ENCODE measurements at regions not wholly inside any gene's neighbourhood (a gene's known extent, or its start where the extent isn't known, plus 50 kb on each side); places are given as distances from the start of the nearest gene placed in this dataset.

GRCh38 chr12:131312793-131313545 is 359.3 kb downstream of the ADGRD1 start:
- Histone ChIP-seq H3K9me3 (ENCODE audit: control insufficient read depth, low read depth, low read length) (peaks cover 9% of the 10 kb centered on the region), H3K27me3 (ENCODE audit: control insufficient read depth, extremely low read depth, insufficient read depth, low read length) (no peaks in the 10 kb centered on the region), H3K4me2 (ENCODE audit: control insufficient read depth, extremely low read depth, insufficient read depth, low read depth, low read length) (no peak overlapping the region), H4K20me1 (ENCODE audit: control insufficient read depth, extremely low read depth, insufficient read depth, low read length) (no peaks in the 10 kb centered on the region), H3K27ac (ENCODE audit: control insufficient read depth, insufficient read depth, low read length) (no peak overlapping the region), H3K9ac (ENCODE audit: control insufficient read depth, extremely low read depth, insufficient read depth, low read length) (no peak overlapping the region), H3K79me2 (ENCODE audit: control insufficient read depth, insufficient read depth, low read length) (no peaks in the 10 kb centered on the region), H2AFZ (ENCODE audit: control insufficient read depth, low read length) (no peak overlapping the region), H3K4me3 (ENCODE audit: control insufficient read depth in 2 of 3, extremely low read depth in 1 of 3, insufficient read depth in 2 of 3, low read depth in 1 of 3, low read length in 3 of 3) (no peak overlapping the region), H3K36me3 (ENCODE audit: control insufficient read depth in 2 of 2, extremely low read depth in 1 of 2, insufficient read depth in 2 of 2, low read length in 2 of 2) (no peaks in the 10 kb centered on the region), H3K4me1 (ENCODE audit: control insufficient read depth, extremely low read depth, insufficient read depth, low read length) (no peaks in the 10 kb centered on the region), H3K9me1 (ENCODE audit: control insufficient read depth, extremely low read depth, insufficient read depth, low read length) (no peaks in the 10 kb centered on the region)
- dilution Hi-C loops (cut with MboI; ENCODE audit: extremely low pct_ligation_motif_present, low sequenced_read_pairs): no loop called here
- no peak for TF ChIP-seq CTCF (optimal IDR thresholded peaks at IDR 0.05 in 1 of 3, IDR thresholded peaks at IDR 0.05 in 1 of 3, conservative IDR thresholded peaks at IDR 0.05 in 1 of 3; ENCODE audit: extremely low read depth in 1 of 3, insufficient read depth in 2 of 3, low read length in 3 of 3)
- TF ChIP-seq EZH2 (IDR thresholded peaks at IDR 0.05; ENCODE audit: low read length): no peak
- no peak for FAIRE-seq
- no peak for DNase-seq (ENCODE audit: low read depth, low spot score)

- peaks cover 9% of the 10 kb centered on the region for H3K9me3 ChIP-seq (ENCODE audit: control insufficient read depth, low read depth, low read length)
- FAIRE-seq (no peak), DNase-seq (ENCODE audit: low read depth, low spot score) (no peak)
- H3K27ac ChIP-seq (ENCODE audit: control insufficient read depth, insufficient read depth, low read length): no peak overlapping the region
- no peak overlapping the region for H2AFZ ChIP-seq (ENCODE audit: control insufficient read depth, low read length)
- no peaks in the 10 kb centered on the region for H3K36me3 ChIP-seq (ENCODE audit: control insufficient read depth in 2 of 2, extremely low read depth in 1 of 2, insufficient read depth in 2 of 2, low read length in 2 of 2)
- TF ChIP-seq CTCF (optimal IDR thresholded peaks at IDR 0.05 in 1 of 3, IDR thresholded peaks at IDR 0.05 in 1 of 3, conservative IDR thresholded peaks at IDR 0.05 in 1 of 3; ENCODE audit: extremely low read depth in 1 of 3, insufficient read depth in 2 of 3, low read length in 3 of 3): no peak
- no peak for TF ChIP-seq EZH2 (IDR thresholded peaks at IDR 0.05; ENCODE audit: low read length)
- no peak overlapping the region for H3K9ac ChIP-seq (ENCODE audit: control insufficient read depth, extremely low read depth, insufficient read depth, low read length)
- H3K4me1 ChIP-seq (ENCODE audit: control insufficient read depth, extremely low read depth, insufficient read depth, low read length): no peaks in the 10 kb centered on the region
- no peak overlapping the region for H3K4me3 ChIP-seq (ENCODE audit: control insufficient read depth in 2 of 3, extremely low read depth in 1 of 3, insufficient read depth in 2 of 3, low read depth in 1 of 3, low read length in 3 of 3)
- H3K9me1 ChIP-seq (ENCODE audit: control insufficient read depth, extremely low read depth, insufficient read depth, low read length): no peaks in the 10 kb centered on the region
- no peaks in the 10 kb centered on the region for H3K27me3 ChIP-seq (ENCODE audit: control insufficient read depth, extremely low read depth, insufficient read depth, low read length)
- dilution Hi-C loops (cut with MboI; ENCODE audit: extremely low pct_ligation_motif_present, low sequenced_read_pairs): no loop called here
- no peak overlapping the region for H3K4me2 ChIP-seq (ENCODE audit: control insufficient read depth, extremely low read depth, insufficient read depth, low read depth, low read length)
- no peaks in the 10 kb centered on the region for H3K79me2 ChIP-seq (ENCODE audit: control insufficient read depth, insufficient read depth, low read length)
- no peaks in the 10 kb centered on the region for H4K20me1 ChIP-seq (ENCODE audit: control insufficient read depth, extremely low read depth, insufficient read depth, low read length)
These were observed 359.9 kb downstream of the ADGRD1 start for GRCh38 chr12:131313635-131314034.

All from keratinocyte (primary cell).